Fibroblast of pulmonary artery (primary cell): ENCODE measurements at regions not wholly inside any gene's neighbourhood (a gene's known extent, or its start where the extent isn't known, plus 50 kb on each side); places are given as distances from the start of the nearest gene placed in this dataset.
A peak's percentile ranks its signal among the peaks of the same experiment; 100 is the strongest.

Experiments used
- DNase-seq: peaks from one replicate; pipeline ENCODE4 v3.0.0-alpha.2; 2010; ENCODE audit warnings: low read depth
- H3K4me3 ChIP-seq: replicated peaks from 2 replicates; pipeline ENCODE4 v1.5.1; 2011; ENCODE audit warnings: low read depth, mild to moderate bottlenecking, control low read depth, low read length, moderate library complexity
- CTCF ChIP-seq: IDR thresholded peaks from 2 replicates; pipeline ENCODE4 v1.5.1; 2011; ENCODE audit warnings: mild to moderate bottlenecking, control low read depth, low read length, inconsistent platforms; ENCODE audit errors: missing control alignments

- no peak for DNase-seq
- TF ChIP-seq CTCF, result no peak
Measured at GRCh38 chr5:91256142-91256524, 127.0 kb downstream of the ARRDC3 start.

GRCh38 chr5:91255396-91256141 is 127.5 kb downstream of the ARRDC3 start:
- no peak overlapping the region for H3K4me3 ChIP-seq
- no peak for TF ChIP-seq CTCF
- no peak for DNase-seq

More at GRCh38 chr5:91256142-91256524, 127.0 kb downstream of the ARRDC3 start:
- no peak overlapping the region for H3K4me3 ChIP-seq

- TF ChIP-seq CTCF, result no peak
- no peak overlapping the region for H3K4me3 ChIP-seq
- no peak for DNase-seq
Measured at GRCh38 chr5:91252916-91253315, 130.2 kb downstream of the ARRDC3 start.

- no peak for TF ChIP-seq CTCF
Measured at GRCh38 chr5:91245871-91246270, 137.2 kb downstream of the ARRDC3 start.

GRCh38 chr5:91245074-91245452 is 138.1 kb downstream of the ARRDC3 start:
- DNase-seq, result no peak
- TF ChIP-seq CTCF, result no peak
- no peak overlapping the region for H3K4me3 ChIP-seq

More at GRCh38 chr5:91245871-91246270, 137.2 kb downstream of the ARRDC3 start:
- DNase-seq, result peak; percentile 28
- H3K4me3 ChIP-seq, result no peak overlapping the region

- no peak for DNase-seq
- TF ChIP-seq CTCF, result no peak
- no peak overlapping the region for H3K4me3 ChIP-seq
Measured at GRCh38 chr5:91244380-91245073, 138.6 kb downstream of the ARRDC3 start.

- H3K4me3 ChIP-seq, result no peak overlapping the region
- TF ChIP-seq CTCF, result no peak
- no peak for DNase-seq
Measured at GRCh38 chr5:91243852-91244251, 139.3 kb downstream of the ARRDC3 start.
